Right renal pelvis (tissue), 4 donors: ENCODE measurements at regions not wholly inside any gene's neighbourhood (a gene's known extent, or its start where the extent isn't known, plus 50 kb on each side); places are given as distances from the start of the nearest gene placed in this dataset.

Source experiments
- DNase-seq, 4 donors: peaks; one replicate each; pipeline ENCODE4 v3.0.0-alpha.2; 2013; ENCODE audit warnings: low read depth in 4 of 4, low spot score in 3 of 4, missing footprints in 1 of 4

DNA sequence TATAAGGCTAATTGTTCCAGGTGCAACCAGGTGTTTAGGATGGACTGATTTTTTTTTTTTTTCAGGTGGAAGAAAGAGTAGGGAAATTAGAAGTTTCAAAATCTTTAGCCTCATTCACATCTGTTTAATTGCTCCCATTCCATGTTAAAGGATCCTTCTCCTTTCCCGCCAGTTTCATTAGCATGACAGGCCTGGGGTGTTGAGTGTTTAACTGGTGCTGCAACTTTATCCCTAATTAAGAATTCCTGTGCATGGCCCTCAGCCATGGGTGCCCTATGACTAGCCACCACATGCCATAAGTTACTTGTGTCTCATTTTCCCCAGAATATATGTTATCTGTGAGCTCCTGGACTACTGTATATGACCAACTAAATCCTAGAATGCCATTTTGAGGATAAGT lies 501.4 kb downstream of the NSUN3 start:
- no peak for DNase-seq

GRCh38 chr3:94568041-94568440 lies 505.2 kb downstream of the NSUN3 start:
- no peak for DNase-seq

- DNase-seq = no peak
These were observed 510.5 kb downstream of the NSUN3 start for GRCh38 chr3:94573337-94573736.

GRCh38 chr3:94587291-94587690 lies 524.4 kb downstream of the NSUN3 start:
- DNase-seq = no peak

DNA sequence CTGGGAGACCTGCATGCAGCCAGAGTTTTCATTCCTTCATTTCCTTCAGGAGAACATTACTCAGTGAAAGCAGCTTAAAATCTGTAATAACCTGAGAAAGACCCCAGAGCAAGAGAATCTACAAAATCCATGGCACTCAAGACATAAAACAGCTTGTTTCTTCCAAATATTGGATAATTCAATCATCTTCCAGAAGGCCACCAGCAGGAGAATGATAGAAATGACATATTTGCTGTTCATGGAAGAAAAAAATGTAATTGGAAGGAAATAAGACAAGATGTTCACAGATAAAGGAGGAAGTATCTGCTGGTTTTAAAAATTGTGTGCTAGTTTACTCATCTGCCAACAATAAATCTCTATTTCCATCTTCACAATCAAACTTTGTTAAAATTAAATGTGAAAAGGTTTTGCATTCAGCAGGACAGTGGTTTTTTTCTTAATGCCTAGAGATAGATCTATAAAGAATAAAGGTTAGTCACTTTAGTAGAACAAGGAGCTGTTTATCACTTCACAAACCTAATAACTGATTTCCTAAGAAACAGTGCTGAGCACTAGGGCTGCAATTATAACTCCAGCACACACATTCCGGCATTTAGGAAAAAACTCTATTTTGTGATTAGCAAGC lies 530.8 kb downstream of the NSUN3 start:
- DNase-seq = no peak

- DNase-seq = no peak
These were observed 533.3 kb downstream of the NSUN3 start for GRCh38 chr3:94596141-94596540.

GRCh38 chr3:94596887-94597566 lies 534.2 kb downstream of the NSUN3 start:
- no peak for DNase-seq

DNA sequence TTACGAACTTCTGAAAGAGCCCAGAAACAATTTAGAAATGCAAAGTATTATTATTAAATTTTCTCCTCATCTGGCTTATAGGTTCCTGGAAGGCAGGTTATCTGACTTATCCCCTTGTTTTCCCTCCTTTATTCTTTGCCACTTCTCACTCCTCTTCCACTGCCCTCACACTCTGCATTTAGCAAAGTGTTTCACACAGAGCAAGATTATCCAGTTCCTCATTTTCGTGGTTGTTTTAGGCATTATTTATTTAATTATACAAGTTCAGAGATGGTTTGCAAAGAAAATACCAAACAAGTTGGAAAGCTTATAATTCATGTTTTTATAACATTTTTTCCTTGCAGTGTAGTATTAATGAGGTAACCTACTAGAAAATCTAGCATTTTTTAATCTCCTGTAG lies 544.9 kb downstream of the NSUN3 start:
- no peak for DNase-seq

DNA sequence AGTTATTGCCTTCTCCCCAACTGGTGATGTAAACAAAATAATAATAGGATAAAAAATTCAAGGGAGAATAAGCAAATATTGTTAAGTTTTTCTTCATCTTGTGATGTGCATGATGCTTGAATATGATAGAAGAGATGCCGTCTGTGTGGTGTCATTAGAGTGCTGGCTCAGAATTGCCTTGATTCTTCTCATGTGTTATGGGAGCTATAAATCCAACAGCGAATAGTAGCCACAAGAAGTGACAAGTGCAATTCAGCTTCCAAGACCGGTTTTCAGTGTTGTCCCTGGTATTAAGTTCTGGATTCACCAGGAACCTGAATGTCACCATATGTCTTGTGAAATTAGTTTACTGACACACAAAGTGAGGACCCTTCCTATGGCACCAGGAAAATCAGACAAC lies 547.0 kb downstream of the NSUN3 start:
- DNase-seq = no peak

DNA sequence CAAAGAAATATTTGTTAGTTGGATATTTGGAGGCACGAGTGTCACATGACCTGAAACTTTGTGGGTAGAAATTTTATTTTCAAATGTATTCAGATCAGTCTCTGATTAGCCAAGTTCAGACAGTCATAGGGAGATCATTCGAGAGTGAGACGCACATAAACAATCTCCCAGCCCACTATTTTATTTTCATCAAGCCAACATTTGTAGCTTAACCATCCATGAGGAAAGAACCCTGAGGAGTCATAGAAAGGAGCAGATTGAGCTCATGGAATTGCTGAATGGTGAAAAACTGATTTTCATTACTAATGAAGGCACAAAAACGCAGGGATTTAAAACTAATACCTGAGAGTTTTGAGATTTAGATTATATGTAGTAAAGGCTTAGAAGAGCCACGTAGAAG lies 548.7 kb downstream of the NSUN3 start:
- no peak for DNase-seq

- no peak for DNase-seq
These were observed 549.8 kb downstream of the NSUN3 start for GRCh38 chr3:94612631-94613030.

DNA sequence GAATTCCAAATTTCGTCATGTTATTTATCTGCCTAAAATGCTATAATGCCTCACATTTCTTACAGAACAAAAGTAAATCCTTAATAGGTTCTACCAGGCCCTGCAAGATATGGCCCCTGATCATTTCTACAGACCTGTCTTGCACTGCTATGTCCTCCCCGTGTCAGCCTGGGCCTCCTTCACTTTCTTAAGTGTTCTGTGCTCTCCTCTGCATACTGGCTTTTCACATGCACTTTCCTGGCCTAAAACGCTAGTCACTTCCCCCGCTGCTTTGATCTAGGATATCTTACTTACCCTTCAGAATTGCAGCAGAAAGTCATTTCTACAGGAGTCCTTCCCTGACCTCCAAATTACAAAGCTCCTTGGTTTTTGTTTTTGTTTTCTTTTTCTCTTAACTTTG lies 551.3 kb downstream of the NSUN3 start:
- DNase-seq = no peak

DNA sequence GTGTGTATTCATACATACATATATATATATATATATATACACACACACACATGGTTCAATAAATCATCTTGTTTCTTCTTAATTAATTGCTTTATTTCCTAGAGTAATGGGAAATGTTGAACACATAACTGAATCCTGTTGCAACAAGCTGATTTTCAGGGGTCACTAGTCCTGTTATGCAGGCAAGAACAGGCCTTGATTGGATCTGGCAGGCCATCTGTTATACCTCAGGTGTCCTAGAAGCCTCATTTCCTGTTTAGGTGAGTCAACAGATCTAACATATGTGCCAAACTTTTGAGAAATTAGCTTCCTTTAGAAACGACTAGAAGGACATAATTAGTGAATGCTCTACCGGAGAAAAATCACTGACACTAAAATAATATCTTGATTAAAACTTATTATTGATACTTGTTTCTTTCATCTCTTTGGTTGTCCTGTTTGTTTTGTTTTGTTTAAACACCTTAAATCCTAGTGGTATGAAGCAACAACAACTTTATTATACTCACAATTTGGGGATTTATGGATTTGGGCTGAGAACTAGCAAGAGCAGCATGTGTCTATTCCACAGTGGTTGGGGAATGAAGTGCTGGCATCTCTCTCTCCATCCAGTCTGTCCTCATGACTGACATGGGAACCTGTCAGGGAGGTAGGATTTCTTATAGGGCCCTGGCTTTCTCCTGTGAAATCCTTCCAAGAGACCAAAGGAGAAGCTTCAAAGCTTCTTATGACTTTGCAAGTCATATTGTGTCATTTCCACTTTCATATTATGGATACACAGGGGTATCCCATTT lies 552.6 kb downstream of the NSUN3 start:
- DNase-seq = no peak

DNA sequence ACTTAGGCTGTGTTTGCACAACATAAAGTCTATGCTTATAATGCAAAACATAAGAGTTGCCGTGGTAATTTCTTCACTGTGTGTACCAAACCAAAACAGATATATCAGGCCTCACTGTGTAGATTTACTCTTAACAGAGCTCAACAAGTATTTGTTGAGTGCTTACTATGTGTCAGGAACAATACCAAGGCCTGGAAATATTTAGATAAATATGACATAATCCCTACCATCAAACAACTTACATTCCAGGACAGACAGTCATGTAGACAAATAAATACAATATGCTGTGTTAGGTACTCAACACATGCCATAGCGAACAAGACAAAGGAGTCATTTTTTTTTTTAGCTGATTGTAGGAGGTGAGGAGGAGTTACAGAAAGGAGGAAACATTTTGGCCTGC lies 554.0 kb downstream of the NSUN3 start:
- no peak for DNase-seq

GRCh38 chr3:94617312-94617711 lies 554.5 kb downstream of the NSUN3 start:
- no peak for DNase-seq

DNA sequence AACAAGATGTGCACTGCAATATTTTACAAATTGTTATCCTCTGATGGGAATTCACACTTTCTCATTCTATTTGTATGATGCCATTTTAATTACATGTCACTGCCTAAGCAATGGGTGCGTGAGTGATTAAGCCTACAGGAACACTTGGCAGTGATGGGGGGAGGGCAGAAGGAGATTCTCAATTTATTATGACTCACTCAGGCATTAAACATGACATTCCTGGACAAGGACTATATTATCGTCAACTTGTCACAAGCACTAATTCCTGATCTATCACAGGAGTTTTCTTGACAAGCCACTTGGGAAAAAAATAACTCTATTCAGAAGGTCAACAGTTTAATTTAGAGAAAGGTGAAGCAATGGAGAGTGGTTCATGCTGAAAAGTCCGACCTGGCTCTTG lies 556.8 kb downstream of the NSUN3 start:
- DNase-seq = no peak

DNA sequence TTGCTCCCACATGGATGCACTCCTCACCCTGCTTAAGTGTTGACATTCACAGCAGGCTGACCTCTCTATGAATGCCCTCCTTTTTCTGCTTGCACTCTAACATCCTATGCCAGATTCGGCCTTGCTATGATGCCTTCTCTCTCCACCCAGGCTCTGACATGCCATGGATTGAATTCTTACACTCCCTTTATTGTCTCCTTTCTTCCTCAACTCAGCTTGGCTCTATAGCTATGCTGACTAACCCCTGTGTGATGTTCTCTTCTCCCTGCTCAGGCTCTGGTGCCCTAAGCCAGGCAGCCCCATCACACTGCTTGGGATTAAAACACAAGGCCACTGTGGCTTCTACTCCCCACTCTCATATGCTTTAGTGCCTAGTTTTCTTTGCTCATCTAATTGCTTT lies 563.7 kb downstream of the NSUN3 start:
- DNase-seq = no peak

GRCh38 chr3:94627689-94628088 lies 564.8 kb downstream of the NSUN3 start:
- no peak for DNase-seq

DNA sequence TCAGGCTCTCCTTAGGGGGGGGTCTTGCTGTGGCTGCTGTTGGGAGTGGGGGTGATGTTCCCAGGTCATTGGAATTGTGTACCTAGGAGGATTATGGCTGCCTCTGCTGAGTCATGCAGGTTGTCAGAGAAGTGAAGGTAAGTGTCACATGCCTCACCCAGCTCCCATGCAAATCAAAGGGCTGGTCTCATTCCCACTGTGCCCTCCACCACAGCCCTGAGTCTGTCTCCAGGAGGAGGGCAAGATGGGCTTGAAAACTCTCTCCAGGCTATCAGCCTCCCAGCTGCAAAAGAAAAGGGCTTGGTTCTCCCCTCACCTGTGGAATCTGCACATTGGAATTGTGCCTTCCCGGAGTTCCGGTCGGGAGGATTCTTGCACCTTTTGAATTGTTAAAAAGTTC lies 580.5 kb downstream of the NSUN3 start:
- DNase-seq = no peak

GRCh38 chr3:94645790-94646189 lies 582.9 kb downstream of the NSUN3 start:
- DNase-seq = no peak

DNA sequence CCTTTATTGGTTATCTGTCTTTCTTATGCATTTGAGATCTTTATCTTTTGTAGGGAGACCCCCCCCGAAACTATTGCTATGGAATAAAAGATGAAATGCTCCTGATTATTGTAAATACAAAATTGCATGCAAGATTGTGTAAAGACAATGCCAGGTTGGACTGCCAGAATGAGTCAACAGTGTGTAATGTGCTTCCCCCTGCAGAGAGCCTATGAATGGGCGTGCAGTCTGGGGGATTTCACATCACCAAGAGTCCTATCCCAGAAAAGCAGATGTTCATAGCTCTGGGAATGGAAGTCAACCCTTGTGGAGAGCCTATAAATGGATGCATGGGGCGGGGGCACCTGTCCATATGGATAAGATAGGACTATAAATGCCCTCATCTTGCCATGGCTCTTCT lies 584.3 kb downstream of the NSUN3 start:
- no peak for DNase-seq
